ENCODE measurements at regions not wholly inside any gene's neighbourhood (a gene's known extent, or its start where the extent isn't known, plus 50 kb on each side); places are given as distances from the start of the nearest gene placed in this dataset.
A peak's percentile ranks its signal among the peaks of the same experiment; 100 is the strongest.

- no peaks in the 10 kb centered on the region for H3K4me1 ChIP-seq
- no peak for ATAC-seq
- no peaks in the 10 kb centered on the region for H3K36me3 ChIP-seq
- no peak overlapping the region for H3K27ac ChIP-seq
- TF ChIP-seq POLR2AphosphoS5 (IDR thresholded peaks at IDR 0.05) (no peak), CTCF (IDR thresholded peaks at IDR 0.05) (no peak), EP300 (IDR thresholded peaks at IDR 0.05) (no peak), POLR2A (IDR thresholded peaks at IDR 0.05) (no peak)
- H3K4me3 ChIP-seq = no peak overlapping the region
- WGBS, 2 donors (ENCODE audit: low coverage in 1 of 2) = 50% methylated on average over 7 to 8 of the region's 9 CpGs
- H3K27me3 ChIP-seq = no peaks in the 10 kb centered on the region
- no peaks in the 10 kb centered on the region for H3K9me3 ChIP-seq
Observed at GRCh38 chr5:14954616-14955343, 83.2 kb upstream of the ANKH start.

DNA sequence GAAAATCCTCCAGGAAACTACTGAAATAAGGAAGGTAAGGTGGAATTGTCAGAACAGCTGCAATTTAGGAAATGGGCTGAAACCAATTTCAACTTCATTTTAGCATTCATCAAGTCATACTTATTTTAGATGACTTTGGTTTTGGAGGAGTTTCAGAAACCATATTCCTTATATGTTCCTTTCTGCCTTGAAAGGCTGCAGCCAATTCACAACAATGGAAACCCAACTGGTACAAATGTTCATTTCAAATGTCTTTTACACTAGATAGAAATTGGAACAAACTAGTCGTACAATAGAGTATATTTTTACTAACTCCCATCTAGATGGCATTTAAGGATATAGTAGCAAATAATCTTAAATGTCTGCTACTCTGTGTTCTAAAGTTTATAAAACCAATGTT, 82.6 kb upstream of the ANKH start:
- WGBS, 2 donors (ENCODE audit: low coverage in 1 of 2) = 29 to 44% methylated on average over 1 of the region's 1 CpG
- H3K4me3 ChIP-seq = no peak overlapping the region
- TF ChIP-seq EP300 (IDR thresholded peaks at IDR 0.05) (no peak), POLR2AphosphoS5 (IDR thresholded peaks at IDR 0.05) (no peak), POLR2A (IDR thresholded peaks at IDR 0.05) (no peak), CTCF (IDR thresholded peaks at IDR 0.05) (no peak)
- no peaks in the 10 kb centered on the region for H3K9me3 ChIP-seq
- ATAC-seq = no peak
- no peak overlapping the region for H3K27ac ChIP-seq
- no peaks in the 10 kb centered on the region for H3K4me1 ChIP-seq
- H3K36me3 ChIP-seq = no peaks in the 10 kb centered on the region
- no peaks in the 10 kb centered on the region for H3K27me3 ChIP-seq

DNA sequence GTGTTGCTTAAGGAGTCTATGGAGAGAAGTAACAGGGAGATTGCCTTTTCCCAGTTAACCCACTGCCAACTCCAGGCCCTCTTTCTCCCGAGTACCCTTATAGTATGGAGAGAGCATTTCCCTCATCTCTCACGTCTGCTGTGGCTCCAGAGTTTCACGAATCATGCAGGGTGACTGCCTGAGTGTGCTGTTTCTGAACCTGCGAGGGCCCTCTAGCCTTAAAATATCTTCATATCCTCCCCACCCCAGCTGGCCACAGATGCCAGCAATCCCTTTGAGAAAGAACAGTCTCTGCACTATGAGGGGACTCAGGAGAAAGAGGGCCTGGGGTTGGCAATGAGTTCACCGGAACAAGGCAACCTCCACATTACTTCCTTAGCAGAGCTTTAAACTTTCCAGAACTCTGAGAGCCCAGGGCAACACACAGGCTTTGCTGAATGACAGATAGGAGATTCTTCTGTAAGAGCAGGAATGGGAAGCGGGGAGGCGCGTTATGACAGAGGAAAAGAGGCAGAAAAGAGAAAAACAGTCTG, 81.6 kb upstream of the ANKH start:
- H3K27ac ChIP-seq = no peak overlapping the region
- no peaks in the 10 kb centered on the region for H3K36me3 ChIP-seq
- H3K4me1 ChIP-seq = no peaks in the 10 kb centered on the region
- ATAC-seq = no peak
- H3K4me3 ChIP-seq = no peak overlapping the region
- no peak for TF ChIP-seq POLR2A (IDR thresholded peaks at IDR 0.05)
- no peaks in the 10 kb centered on the region for H3K27me3 ChIP-seq
- H3K9me3 ChIP-seq = no peaks in the 10 kb centered on the region
- 76 to 77% methylated on average over 3 to 6 of the region's 8 CpGs for WGBS, 2 donors (ENCODE audit: low coverage in 1 of 2)

GRCh38 chr5:14948383-14948782, 76.8 kb upstream of the ANKH start:
- WGBS, 2 donors (ENCODE audit: low coverage in 1 of 2) = 95 to 100% methylated on average over 2 to 4 of the region's 4 CpGs
- Histone ChIP-seq H3K4me1 (no peaks in the 10 kb centered on the region), H3K9me3 (no peaks in the 10 kb centered on the region), H3K27ac (no peak overlapping the region), H3K36me3 (no peaks in the 10 kb centered on the region), H3K27me3 (no peaks in the 10 kb centered on the region), H3K4me3 (no peak overlapping the region)
- no peak for TF ChIP-seq POLR2A (IDR thresholded peaks at IDR 0.05)
- TF ChIP-seq CTCF (IDR thresholded peaks at IDR 0.05) = no peak
- no peak for TF ChIP-seq EP300 (IDR thresholded peaks at IDR 0.05)
- TF ChIP-seq POLR2AphosphoS5 (IDR thresholded peaks at IDR 0.05) = no peak
- no peak for ATAC-seq

DNA sequence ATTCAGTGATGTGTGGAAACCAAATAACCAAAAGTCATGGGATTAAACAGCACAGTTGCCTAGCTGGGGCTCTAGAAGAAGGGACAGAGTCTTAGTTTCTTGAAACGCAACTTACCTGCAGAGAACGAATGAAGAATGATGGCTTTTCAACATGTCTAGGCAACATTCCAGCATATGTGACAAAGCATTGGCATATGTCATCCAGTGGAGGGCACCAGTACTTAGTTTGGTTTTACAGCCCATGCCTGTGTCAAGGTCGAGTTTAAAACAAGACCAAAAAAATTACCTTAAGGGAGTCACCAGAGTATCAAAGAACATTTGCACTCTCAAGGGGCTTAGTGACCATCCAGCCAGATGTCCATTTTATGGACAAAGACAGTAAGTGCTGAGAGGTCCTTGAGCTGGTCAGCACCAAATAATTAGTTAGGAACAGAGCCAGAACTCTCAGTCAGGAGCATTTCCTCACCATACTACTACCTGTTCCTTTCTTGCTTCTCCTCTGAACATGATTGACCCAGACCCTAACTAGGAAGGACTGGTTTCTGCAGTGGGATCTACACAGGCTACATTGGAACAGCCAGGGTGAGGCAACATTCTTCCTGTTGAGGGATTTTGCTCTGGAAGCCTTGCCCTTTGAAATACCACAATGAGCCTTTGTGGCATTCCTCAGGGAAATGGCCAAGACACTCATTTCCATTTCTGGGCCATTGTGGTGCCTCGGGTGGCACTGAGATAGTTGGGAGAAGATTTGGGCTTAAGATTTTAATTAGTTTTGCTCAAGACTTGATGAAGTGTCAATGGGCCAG, 75.4 kb upstream of the ANKH start:
- no peaks in the 10 kb centered on the region for H3K36me3 ChIP-seq
- no peak for ATAC-seq
- no peak overlapping the region for H3K27ac ChIP-seq
- H3K9me3 ChIP-seq = no peaks in the 10 kb centered on the region
- no peak overlapping the region for H3K4me3 ChIP-seq
- H3K4me1 ChIP-seq = no peaks in the 10 kb centered on the region
- TF ChIP-seq POLR2AphosphoS5 (IDR thresholded peaks at IDR 0.05) (no peak), CTCF (IDR thresholded peaks at IDR 0.05) (peak in 1 of 4 experiments; percentile 17)
- H3K27me3 ChIP-seq = no peaks in the 10 kb centered on the region
- WGBS, 2 donors (ENCODE audit: low coverage in 1 of 2) = 52 to 63% methylated on average over 3 to 4 of the region's 4 CpGs
